CD4-positive, alpha-beta T cell (primary cell): ENCODE measurements at regions not wholly inside any gene's neighbourhood (a gene's known extent, or its start where the extent isn't known, plus 50 kb on each side); places are given as distances from the start of the nearest gene placed in this dataset.

Experiments used
- ATAC-seq: fragments of 200-7000 bp; cut with Tn5 transposase; one replicate; pipeline ENCODE4 v1.10.0; 2022; ENCODE audit warnings: mild to moderate bottlenecking; ENCODE audit not compliant: poor library complexity
- CTCF ChIA-PET: fragments of 350-600 bp; sonication (Branson Sonifier 250); formaldehyde crosslinking; loops from one replicate; lab custom pipeline; 2021; ENCODE audit warnings: antibody characterized with exemption, inconsistent platforms; lab: Charles Lee
- POLR2A ChIA-PET: fragments of 350-600 bp; sonication (Branson Sonifier 250); formaldehyde crosslinking; loops from one replicate; lab custom pipeline; 2021; ENCODE audit warnings: antibody characterized with exemption, inconsistent platforms; lab: Charles Lee
- DNase-seq, 14 experiments: peaks; one replicate each; pipeline ENCODE4 v3.0.0-alpha.2; 2013 to 2020; ENCODE audit warnings: mixed read lengths in 2 of 14
- H3K27ac ChIP-seq, 2 donors: one replicate each; pipeline versions ENCODE4 v1.5.1 to v1.7.0; 2013; ENCODE audit warnings: low read length in 2 of 2, low read depth in 1 of 2, mild to moderate bottlenecking in 1 of 2
- H3K27me3 ChIP-seq, 2 experiments: 1 replicate in 1 of 2; 2 replicates in 1 of 2; pipeline versions ENCODE4 v1.6.1 to v1.7.0; 2013; ENCODE audit warnings: low read length in 2 of 2, control low read depth in 1 of 2, mild to moderate bottlenecking in 1 of 2, moderate library complexity in 1 of 2; ENCODE audit not compliant: insufficient read depth in 2 of 2, control insufficient read depth in 1 of 2
- H3K36me3 ChIP-seq: one replicate; pipeline ENCODE4 v1.6.1; 2013; ENCODE audit warnings: low read length, control low read depth; ENCODE audit not compliant: insufficient read depth
- H3K4me1 ChIP-seq: one replicate; pipeline ENCODE4 v1.6.1; 2013; ENCODE audit warnings: low read length, control low read depth; ENCODE audit not compliant: insufficient read depth
- H3K4me3 ChIP-seq: one replicate; pipeline ENCODE4 v1.5.1; 2013; ENCODE audit warnings: mild to moderate bottlenecking, low read length, moderate library complexity
- H3K9me3 ChIP-seq, 2 experiments: 1 replicate in 1 of 2; 2 replicates in 1 of 2; pipeline versions ENCODE4 v1.6.1 to v1.7.0; 2013; ENCODE audit warnings: low read length in 2 of 2, mild to moderate bottlenecking in 2 of 2, control low read depth in 1 of 2, moderate library complexity in 1 of 2; ENCODE audit not compliant: control insufficient read depth in 1 of 2, insufficient read depth in 1 of 2
- H3K27ac Mint-ChIP-seq: one replicate; pipeline ENCODE4 v1.8.0; 2020; ENCODE audit warnings: mixed read lengths
- H3K27me3 Mint-ChIP-seq: one replicate; pipeline ENCODE4 v1.8.0; 2021; ENCODE audit warnings: mixed read lengths
- H3K36me3 Mint-ChIP-seq: one replicate; pipeline ENCODE4 v1.8.0; 2021; ENCODE audit warnings: low read depth, mixed read lengths
- H3K4me1 Mint-ChIP-seq: one replicate; pipeline ENCODE4 v1.8.0; 2021; ENCODE audit warnings: low read depth, mixed read lengths
- H3K4me3 Mint-ChIP-seq: one replicate; pipeline ENCODE4 v1.8.0; 2020; ENCODE audit warnings: mild to moderate bottlenecking, mixed read lengths
- H3K9me3 Mint-ChIP-seq: one replicate; pipeline ENCODE4 v1.8.0; 2020; ENCODE audit warnings: mixed read lengths
- intact Hi-C, 2 experiments: fragments of 100-400 bp; cut with DNase I in 1 of 2; cut with micrococcal nuclease in 1 of 2; formaldehyde crosslinking; loops; one replicate each; pipeline versions ENCODE4 v1.15.1 to v1.9.0; 2023 to 2025; cut with DNase I, micrococcal nuclease
- TF ChIP-seq, protein P1 (sequence below): fragments of 200-600 bp; IDR thresholded peaks from one replicate; pipeline ENCODE4 v1.8.0; 2022; ENCODE audit warnings: antibody characterized with exemption, mild to moderate bottlenecking

DNA sequence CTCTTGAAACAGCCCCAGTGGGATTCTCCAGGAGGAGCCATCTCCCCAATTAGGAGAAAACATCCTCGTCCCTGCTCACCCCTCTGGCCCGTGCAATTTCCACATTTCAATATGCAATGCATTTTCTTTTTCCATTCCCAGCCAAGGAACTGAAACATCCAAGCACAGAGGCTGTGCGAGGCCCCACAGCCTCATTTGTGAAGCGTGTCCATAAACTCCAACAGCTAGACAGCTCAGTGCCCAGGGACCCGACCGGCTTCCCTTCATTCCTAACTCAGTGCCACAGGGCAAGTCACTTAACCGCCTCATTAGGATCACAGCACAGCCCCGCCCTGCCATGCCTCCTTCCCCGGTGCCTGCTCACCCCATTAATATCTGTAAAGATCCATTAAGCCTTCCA is 204.2 kb upstream of the IGF1R start:
- TF ChIP-seq, protein P1, sequence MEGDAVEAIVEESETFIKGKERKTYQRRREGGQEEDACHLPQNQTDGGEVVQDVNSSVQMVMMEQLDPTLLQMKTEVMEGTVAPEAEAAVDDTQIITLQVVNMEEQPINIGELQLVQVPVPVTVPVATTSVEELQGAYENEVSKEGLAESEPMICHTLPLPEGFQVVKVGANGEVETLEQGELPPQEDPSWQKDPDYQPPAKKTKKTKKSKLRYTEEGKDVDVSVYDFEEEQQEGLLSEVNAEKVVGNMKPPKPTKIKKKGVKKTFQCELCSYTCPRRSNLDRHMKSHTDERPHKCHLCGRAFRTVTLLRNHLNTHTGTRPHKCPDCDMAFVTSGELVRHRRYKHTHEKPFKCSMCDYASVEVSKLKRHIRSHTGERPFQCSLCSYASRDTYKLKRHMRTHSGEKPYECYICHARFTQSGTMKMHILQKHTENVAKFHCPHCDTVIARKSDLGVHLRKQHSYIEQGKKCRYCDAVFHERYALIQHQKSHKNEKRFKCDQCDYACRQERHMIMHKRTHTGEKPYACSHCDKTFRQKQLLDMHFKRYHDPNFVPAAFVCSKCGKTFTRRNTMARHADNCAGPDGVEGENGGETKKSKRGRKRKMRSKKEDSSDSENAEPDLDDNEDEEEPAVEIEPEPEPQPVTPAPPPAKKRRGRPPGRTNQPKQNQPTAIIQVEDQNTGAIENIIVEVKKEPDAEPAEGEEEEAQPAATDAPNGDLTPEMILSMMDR: no peak
- ChIA-PET POLR2A (no interaction called here), CTCF (no interaction called here)
- H3K4me1 Mint-ChIP-seq: no peaks in the 10 kb centered on the region
- H3K36me3 Mint-ChIP-seq: no peaks in the 10 kb centered on the region
- Histone ChIP-seq H3K27me3 (no peaks in the 10 kb centered on the region), H3K36me3 (no peaks in the 10 kb centered on the region), H3K4me1 (no peaks in the 10 kb centered on the region), H3K9me3 (peaks cover 0 to 4% of the 10 kb centered on the region in 2 experiments), H3K4me3 (no peak overlapping the region), H3K27ac (no peak overlapping the region)
- H3K27me3 Mint-ChIP-seq: peaks cover 26% of the 10 kb centered on the region
- no peaks in the 10 kb centered on the region for H3K9me3 Mint-ChIP-seq
- no peak for DNase-seq
- no peak for ATAC-seq
- no peak overlapping the region for H3K4me3 Mint-ChIP-seq
- intact Hi-C loops: loop anchor here in 1 of 2 experiments (5.0 to 10.0 kb wide), 2 partner anchors 613 to 771 kb away; no protein-coding TSS in a partner anchor
- H3K27ac Mint-ChIP-seq: no peak overlapping the region

DNA sequence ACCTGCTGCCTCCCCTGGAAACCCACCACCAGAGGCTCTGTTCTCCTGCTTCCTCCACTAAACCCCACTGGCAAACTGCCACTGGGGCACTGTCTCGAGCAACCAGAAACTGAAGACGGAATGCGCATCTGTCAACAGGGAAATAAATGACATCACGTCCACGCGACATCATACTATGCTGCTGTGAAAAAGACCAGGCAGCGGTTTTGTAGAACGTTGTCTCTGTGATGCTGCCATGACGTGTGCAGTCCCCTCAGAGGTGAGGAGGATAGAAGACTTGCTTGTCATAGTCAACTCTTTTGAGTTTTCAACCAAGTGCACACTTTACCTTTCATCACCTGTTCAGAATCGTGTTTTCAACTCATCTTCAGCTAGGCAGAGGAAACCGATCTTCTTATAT is 203.0 kb upstream of the IGF1R start:
- no peak overlapping the region for H3K27ac Mint-ChIP-seq
- Histone ChIP-seq H3K9me3 (no peaks in the 10 kb centered on the region), H3K36me3 (no peaks in the 10 kb centered on the region), H3K4me3 (no peak overlapping the region), H3K27me3 (no peaks in the 10 kb centered on the region), H3K4me1 (no peaks in the 10 kb centered on the region), H3K27ac (no peak overlapping the region)
- ChIA-PET CTCF (no interaction called here), POLR2A (no interaction called here)
- no peaks in the 10 kb centered on the region for H3K9me3 Mint-ChIP-seq
- intact Hi-C loops: loop anchor here in 1 of 2 experiments (10.0 kb wide), 1 partner anchor 769 kb away; no protein-coding TSS in a partner anchor
- no peak overlapping the region for H3K4me3 Mint-ChIP-seq
- DNase-seq (no peak), ATAC-seq (no peak)
- peaks cover 26% of the 10 kb centered on the region for H3K27me3 Mint-ChIP-seq
- TF ChIP-seq, protein P1: no peak
- no peaks in the 10 kb centered on the region for H3K36me3 Mint-ChIP-seq
- H3K4me1 Mint-ChIP-seq: no peaks in the 10 kb centered on the region

DNA sequence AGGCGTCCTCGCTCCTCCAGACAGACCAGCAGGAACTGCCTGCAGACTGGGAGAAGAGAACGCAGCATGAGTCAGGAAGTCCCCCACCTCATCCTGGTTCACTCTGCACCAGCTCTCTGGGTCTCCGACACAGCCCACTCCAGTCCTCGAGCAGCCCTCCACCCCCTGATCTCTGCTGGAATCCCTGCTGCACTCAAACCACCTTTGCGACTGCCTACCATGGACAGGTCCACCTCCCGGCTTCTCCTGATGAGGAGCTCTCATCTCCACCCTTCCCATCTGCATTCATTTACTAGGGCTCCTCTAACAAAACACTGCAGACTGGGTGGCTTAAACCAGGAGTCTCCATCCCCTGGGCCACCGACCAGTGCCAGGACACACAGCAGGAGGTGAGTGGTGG is 202.3 kb upstream of the IGF1R start:
- no peaks in the 10 kb centered on the region for H3K36me3 Mint-ChIP-seq
- POLR2A ChIA-PET: no interaction called here
- intact Hi-C loops: loop anchor here in 1 of 2 experiments (10.0 kb wide), 1 partner anchor 769 kb away; no protein-coding TSS in a partner anchor

More for the DNA sequence above, 202.3 kb upstream of the IGF1R start:
- Histone ChIP-seq H3K27ac (no peak overlapping the region), H3K4me1 (no peaks in the 10 kb centered on the region), H3K9me3 (no peaks in the 10 kb centered on the region), H3K4me3 (no peak overlapping the region), H3K27me3 (no peaks in the 10 kb centered on the region), H3K36me3 (no peaks in the 10 kb centered on the region)
- no peak for DNase-seq
- Mint-ChIP-seq H3K4me3 (no peak overlapping the region), H3K27ac (no peak overlapping the region), H3K4me1 (no peaks in the 10 kb centered on the region), H3K9me3 (no peaks in the 10 kb centered on the region), H3K27me3 (peaks cover 22% of the 10 kb centered on the region)
- CTCF ChIA-PET: no interaction called here
- no peak for ATAC-seq
- TF ChIP-seq, protein P1: no peak
